ENCODE measurements at regions not wholly inside any gene's neighbourhood (a gene's known extent, or its start where the extent isn't known, plus 50 kb on each side); places are given as distances from the start of the nearest gene placed in this dataset.

DNA sequence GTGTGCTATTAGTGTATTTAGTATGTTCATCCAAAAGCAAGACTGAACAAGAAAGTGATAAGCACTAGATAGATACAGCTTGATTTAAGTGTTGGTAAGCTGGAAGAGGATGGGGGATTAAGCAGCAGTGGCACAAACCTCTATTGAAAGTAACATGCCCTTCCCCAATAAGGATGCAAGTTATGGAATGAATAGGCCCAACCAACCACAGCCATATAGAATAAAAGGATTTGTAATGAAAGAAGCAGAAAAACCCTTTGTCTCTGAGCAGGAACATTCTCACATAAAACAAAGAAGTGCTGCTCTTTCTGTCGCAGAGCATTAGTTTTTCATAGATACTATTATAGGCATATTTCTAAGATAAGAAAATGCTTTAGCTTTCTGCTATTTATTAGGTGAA is 310.7 kb downstream of the IPO8 start:
- TF ChIP-seq POLR2A (IDR thresholded peaks at IDR 0.05; ENCODE audit: low read length) (no peak), GATA1 (IDR thresholded peaks at IDR 0.05; ENCODE audit: low read depth, low read length) (no peak)
